HCEC 1CT (cell line): ENCODE measurements at regions not wholly inside any gene's neighbourhood (a gene's known extent, or its start where the extent isn't known, plus 50 kb on each side); places are given as distances from the start of the nearest gene placed in this dataset.

Source experiments
- DNase-seq: peaks from one replicate; pipeline ENCODE4 v3.0.0-alpha.2; 2017

DNA sequence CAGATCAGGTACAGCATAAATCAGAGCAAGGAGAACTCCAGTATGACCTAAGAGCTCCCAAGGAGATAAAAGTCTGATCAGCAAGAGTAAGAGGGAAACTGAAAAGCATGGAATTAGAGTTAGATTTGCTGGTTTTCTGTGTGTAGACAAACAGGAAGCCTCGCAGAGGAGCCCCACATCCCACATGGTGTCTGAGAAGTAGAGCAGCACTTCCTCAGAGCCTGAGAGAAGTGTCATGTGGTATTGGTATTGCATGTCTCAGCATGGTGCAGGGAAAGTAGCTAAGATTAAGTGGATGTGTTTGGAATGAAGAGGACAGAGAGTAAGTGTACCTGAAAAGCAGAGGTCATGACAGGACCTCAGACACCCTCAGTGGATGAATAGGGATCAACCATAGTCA lies 175.4 kb upstream of the GBE1 start:
- DNase-seq = no peak

GRCh38 chr3:81932681-81933080 lies 171.2 kb upstream of the GBE1 start:
- DNase-seq = no peak

- DNase-seq = no peak
Observed at GRCh38 chr3:81931265-81932251, 170.1 kb upstream of the GBE1 start.

GRCh38 chr3:81929697-81930096 lies 168.3 kb upstream of the GBE1 start:
- no peak for DNase-seq

DNA sequence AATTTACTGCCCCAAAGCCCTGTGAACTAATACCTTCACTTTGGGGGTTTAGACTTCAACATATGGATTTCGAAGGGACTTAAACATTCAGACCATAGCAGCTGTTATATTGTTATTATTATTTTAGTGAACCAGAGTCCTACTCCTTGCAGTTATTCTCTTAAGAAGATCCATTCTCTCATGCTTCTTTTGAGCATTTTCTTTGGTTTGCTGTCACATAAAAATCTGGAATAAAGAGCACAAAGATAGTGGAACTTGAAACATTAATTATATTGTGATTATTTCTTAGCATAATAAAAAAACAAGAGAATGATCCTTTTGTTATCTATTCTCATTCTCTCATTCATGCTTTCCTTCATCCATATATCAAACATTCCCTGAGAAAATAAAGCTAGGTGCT lies 166.4 kb upstream of the GBE1 start:
- no peak for DNase-seq

DNA sequence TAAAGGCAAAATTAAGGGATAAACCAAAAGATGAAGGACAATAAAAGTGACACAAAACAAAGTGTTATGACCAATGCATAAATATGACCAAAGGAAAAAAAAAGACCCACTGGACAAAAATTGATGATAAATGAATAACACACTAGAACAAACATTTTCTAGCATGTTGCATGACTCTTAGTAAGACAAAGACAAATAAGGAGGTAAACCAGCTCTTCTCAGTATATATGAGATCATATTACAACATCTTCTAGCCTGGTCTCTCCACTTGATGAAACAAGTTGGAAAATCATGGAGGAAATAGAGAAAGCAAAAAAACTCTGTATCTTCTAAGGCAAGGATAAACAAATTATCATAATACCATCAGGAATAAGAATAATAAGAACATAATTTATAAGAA lies 163.9 kb upstream of the GBE1 start:
- DNase-seq = no peak

DNA sequence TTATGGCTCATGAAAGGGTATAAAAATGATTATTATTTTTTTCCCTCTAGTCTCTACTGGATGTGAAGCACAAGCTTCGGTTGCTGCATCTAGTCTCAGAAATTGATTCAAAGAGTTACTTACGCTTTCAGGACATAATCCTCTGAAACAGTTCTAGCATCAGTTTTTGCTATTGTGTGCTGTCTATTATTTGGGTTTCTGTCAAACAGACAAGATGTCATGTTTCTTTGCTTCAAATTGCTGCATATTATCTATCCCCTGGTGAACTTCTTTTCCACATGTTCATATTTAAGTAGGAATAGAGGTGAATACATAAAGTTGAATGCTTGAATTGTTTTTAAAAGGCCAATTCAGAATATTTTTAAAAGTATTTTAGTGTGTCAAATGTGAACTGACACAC lies 161.6 kb upstream of the GBE1 start:
- no peak for DNase-seq

DNA sequence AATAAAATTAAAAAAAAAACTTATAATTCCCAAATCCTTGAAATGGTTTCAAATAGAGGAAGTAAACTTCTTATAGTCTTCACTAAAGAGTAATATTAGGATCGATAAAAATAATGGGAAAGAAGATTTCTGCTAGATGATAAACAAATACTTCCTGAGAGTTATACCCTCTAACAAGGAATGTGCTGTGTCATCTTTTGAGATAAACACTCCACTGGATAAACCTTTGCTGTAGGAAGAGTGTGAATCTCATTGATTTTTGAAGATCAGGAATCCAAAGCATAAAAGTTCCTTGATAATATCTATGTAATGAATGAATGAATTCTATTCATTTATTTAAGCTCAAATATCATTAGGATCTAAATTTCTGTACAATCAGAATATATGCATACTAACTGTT lies 161.0 kb upstream of the GBE1 start:
- DNase-seq = no peak

DNA sequence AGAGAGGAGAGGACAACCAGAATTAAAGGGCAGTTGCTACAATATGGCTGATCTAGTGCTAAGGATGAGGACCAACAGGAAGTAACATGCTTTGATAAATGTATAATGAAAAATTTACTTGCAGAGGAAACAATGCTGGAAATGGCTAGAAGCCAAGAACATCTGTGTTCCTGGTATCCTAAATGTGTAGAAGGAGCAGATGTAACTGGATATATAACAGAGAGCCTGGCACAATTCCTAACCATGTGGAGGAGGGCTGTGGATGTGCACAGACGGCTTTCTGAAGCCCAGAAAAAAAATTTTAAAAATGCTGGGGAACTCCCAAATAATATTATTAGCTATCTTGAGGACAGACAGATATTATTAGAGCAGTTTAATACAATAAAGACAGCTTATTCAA lies 159.4 kb upstream of the GBE1 start:
- DNase-seq = no peak

DNA sequence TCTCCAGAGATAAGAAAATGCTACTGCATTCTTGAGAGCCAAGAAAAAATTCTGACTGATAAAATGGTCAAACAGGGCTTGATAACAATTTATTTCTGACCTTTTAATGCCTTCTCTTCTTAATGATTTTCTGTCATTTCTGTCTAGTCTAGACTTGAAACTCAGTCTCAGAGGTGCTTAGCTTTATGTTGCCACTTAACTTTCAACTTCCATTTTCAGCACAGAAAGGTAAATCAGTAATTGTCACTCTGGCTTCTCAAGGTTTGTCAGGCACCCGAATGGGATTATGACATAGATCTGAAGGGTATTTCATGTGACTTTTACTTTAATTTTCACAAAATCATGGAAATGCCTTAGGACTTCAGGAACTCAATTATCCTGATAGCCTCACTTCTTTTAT lies 155.4 kb upstream of the GBE1 start:
- DNase-seq = no peak

DNA sequence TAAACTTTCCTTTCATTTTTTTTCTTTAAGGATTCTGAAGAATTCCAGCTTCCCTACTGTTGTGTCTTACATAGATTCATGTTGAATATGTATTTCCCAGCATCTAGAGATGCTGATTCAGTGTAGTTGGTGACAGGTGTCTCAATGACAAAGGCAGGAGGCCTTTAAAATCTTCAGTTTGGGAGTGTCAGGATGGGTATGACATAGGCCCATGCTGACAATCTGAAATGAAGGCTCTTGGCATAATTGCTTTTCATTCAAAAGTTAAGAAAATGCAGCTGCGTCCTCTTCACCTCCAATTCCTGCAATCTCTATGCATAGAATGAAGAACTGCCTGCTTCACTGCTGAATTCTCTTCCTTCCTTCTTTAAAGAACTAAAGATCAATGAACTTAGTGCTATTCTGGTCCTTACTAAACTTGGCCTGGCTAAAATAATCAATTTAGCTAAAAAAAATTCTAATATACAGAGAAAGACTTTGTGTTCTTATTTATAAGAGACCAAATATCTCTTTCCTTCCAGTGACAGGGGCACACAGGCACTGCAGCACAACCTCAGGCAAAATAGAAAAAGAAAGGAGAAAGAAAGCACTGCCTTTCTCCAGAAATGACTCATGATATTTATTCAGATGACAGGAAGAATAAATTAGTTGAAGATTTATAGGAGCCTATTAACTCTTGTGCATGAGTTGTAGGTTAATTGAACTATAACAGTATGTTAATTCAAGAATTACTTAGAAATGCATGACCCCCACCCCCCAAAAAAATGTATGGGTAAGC lies 152.6 kb upstream of the GBE1 start:
- DNase-seq = no peak

DNA sequence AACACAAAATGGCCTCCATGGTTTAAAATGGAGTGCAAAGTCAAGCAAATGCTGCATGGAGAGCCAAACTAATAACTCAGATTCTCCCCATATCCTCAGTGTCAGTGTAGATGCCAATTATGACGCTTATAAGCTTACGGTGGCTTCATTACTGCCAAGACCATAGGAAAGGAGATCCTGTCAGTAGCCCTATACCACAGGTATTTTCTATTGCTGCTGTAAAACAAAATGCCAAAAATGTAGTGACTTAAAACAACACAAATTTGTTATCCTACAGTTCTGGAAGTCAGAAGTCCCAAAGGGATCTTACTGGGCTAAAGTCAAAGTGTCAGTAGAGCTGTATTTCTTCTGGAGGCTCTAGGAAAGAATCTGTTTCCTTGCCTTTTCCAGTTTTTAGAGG lies 149.8 kb upstream of the GBE1 start:
- DNase-seq = no peak

- DNase-seq = peak; percentile 36
Observed at GRCh38 chr3:81910244-81910852, 148.9 kb upstream of the GBE1 start.

GRCh38 chr3:81909796-81910195 lies 148.4 kb upstream of the GBE1 start:
- no peak for DNase-seq

DNA sequence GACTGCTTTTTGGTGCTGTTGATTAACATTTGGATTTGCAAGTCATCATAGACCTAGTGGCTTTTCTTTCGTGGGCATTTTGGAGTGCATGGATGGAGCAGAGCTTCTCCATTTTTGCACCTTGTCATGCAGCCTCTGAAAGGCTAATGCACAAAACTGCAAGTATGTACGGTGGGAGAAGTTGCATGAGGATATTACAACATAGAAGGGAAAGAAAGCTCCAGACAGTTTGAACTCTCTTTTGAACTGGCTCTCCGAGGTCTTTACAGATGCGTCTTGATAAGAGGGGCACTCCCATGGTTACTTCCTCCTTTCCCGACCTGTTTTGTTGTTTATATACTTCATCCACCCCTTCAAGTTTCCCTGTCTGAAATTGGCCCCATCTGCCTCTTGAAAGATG lies 147.1 kb upstream of the GBE1 start:
- DNase-seq = no peak

DNA sequence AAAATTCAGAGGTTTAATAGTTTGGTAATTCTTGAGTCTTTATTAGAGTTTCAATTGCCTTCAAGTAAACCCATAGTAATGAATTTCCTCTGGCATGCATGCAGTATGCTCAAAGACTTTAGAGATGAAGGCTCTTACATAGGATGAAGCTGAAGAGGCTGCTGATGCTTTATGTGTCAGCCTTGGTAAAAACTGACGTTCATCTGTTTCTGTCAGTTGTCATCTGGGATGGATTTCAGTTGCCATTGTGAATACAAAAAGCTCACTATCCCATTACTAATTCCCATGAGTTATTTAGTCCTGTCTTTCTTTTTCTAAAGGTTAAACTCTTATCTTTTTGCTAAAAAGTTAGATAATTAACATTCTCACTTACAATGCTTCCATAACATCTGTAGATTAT lies 136.9 kb upstream of the GBE1 start:
- DNase-seq = no peak

DNA sequence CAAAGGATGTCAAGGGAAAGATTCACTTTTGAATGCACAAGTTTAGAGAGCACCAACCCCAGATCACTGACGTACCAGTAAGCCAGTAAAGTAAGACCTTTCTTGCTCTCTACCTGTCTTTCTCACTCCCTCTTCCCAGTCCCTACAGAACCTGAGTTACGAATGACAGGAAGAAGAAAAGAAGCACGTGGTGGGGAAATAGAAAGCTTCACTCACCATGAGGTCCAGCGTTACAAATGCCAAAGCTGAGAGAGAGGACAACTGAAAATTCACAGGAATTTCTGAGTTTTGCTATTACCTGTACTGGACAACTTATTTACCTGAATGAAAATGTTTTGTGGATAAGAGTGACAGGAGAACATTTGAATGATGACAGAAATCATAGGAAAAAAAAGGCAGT lies 133.2 kb upstream of the GBE1 start:
- no peak for DNase-seq

- DNase-seq = no peak
Observed at GRCh38 chr3:81891055-81891895, 129.8 kb upstream of the GBE1 start.

DNA sequence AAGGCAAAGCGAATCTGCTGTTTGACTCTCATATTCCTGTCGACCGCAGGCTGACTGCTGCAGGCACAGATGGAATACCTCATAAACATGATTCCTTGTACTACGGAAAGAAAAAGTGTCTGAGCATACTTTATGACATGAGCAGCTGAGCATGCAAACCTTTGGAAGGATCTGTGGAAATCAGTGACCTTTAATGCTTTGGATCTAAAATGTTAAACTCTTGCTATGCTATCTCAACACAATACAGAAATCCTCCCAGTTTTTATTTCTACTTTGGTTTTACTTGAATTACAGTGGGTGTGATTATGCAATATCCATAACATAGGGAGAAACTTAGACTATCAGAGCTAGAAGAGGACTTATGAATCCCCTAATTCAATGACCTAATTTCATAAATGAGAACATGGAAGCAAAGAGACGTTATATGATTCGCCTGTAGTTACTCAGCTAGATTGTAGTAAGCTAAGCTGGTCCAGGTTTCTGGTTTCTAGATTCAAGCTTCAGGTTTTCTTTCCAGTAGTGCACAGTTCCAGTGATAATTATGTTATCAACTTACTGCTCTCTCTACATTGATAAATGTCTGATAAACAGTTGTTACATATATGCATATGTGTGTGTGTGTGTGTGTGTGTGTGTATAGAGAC lies 127.6 kb upstream of the GBE1 start:
- no peak for DNase-seq

DNA sequence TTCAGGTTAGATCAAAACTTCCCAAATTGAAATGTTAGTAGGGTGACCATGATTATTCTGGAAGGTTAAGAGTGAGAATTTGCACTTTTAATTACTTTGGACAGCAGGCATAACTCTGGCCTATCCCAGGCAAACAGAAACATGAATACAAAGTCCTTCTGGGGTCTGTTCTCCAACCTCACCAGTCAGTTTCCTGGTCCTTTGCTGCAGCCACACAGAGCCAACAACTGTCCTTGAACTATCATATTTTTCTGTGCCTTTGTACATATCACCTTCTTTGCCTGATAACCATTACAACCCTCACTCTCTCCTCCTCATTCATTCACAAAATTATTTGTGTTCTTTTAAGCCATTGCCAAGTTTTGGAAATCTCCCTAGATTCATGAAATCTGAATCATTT lies 126.0 kb upstream of the GBE1 start:
- DNase-seq = no peak

DNA sequence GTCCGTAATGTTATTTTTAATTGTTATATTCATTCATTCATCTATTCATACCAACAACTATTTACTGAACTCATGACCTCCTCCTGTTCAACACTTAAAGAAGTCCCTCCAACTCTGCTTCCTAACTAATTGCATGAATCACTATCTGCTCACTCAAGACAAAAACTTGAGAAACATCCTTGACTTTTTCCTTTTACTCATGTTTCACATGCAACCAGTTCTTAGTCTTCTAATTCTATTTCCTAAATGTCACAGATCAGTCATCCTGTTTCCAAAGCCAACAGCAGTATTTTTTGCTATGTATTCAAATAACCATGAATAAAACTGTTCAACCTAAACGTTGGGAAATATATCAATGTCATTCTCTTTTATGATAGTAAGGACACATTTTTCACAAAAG lies 124.6 kb upstream of the GBE1 start:
- DNase-seq = peak; percentile 17

DNA sequence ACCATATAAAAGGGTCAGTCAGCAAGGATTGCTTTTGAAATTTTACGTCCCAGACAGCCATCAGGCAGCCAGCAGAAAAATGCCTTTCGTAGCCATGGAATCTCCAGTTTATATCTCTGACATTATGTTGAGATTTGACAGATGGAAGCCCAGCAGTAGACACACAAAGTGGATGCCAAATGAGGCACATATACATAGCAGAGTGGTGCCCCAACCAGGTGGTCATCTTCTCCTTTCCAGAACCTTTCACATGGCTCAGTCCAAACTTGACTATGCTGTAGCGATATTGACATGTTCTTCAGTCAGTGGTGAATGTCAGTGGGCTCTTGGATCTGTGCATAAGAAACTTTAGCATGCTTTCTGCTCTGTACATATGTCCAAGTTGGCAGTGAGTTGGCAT lies 123.3 kb upstream of the GBE1 start:
- no peak for DNase-seq
